ENCODE measurements at regions not wholly inside any gene's neighbourhood (a gene's known extent, or its start where the extent isn't known, plus 50 kb on each side); places are given as distances from the start of the nearest gene placed in this dataset.

GRCh38 chr2:225980372-225980771 lies 580.9 kb downstream of the NYAP2 start:
- Mint-ChIP-seq H3K27ac (ENCODE audit: unreplicated experiment) (no peak overlapping the region), H3K9me3 (ENCODE audit: unreplicated experiment) (peaks cover 2% of the 10 kb centered on the region), H3K4me1 (ENCODE audit: unreplicated experiment) (no peaks in the 10 kb centered on the region), H3K4me3 (ENCODE audit: unreplicated experiment) (no peak overlapping the region), H3K27me3 (ENCODE audit: unreplicated experiment) (no peaks in the 10 kb centered on the region), H3K36me3 (ENCODE audit: unreplicated experiment) (no peaks in the 10 kb centered on the region)
- TF ChIP-seq, protein P1, sequence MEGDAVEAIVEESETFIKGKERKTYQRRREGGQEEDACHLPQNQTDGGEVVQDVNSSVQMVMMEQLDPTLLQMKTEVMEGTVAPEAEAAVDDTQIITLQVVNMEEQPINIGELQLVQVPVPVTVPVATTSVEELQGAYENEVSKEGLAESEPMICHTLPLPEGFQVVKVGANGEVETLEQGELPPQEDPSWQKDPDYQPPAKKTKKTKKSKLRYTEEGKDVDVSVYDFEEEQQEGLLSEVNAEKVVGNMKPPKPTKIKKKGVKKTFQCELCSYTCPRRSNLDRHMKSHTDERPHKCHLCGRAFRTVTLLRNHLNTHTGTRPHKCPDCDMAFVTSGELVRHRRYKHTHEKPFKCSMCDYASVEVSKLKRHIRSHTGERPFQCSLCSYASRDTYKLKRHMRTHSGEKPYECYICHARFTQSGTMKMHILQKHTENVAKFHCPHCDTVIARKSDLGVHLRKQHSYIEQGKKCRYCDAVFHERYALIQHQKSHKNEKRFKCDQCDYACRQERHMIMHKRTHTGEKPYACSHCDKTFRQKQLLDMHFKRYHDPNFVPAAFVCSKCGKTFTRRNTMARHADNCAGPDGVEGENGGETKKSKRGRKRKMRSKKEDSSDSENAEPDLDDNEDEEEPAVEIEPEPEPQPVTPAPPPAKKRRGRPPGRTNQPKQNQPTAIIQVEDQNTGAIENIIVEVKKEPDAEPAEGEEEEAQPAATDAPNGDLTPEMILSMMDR (IDR thresholded peaks at IDR 0.05) = no peak
- no peak for DNase-seq (ENCODE audit: extremely low spot score, unreplicated experiment)

GRCh38 chr2:225971433-225971832 lies 571.9 kb downstream of the NYAP2 start:
- TF ChIP-seq, protein P1 (IDR thresholded peaks at IDR 0.05) = no peak
- DNase-seq (ENCODE audit: extremely low spot score, unreplicated experiment) = no peak
- Mint-ChIP-seq H3K4me1 (ENCODE audit: unreplicated experiment) (no peaks in the 10 kb centered on the region), H3K9me3 (ENCODE audit: unreplicated experiment) (peaks cover 9% of the 10 kb centered on the region), H3K27me3 (ENCODE audit: unreplicated experiment) (no peaks in the 10 kb centered on the region), H3K27ac (ENCODE audit: unreplicated experiment) (no peak overlapping the region), H3K36me3 (ENCODE audit: unreplicated experiment) (no peaks in the 10 kb centered on the region), H3K4me3 (ENCODE audit: unreplicated experiment) (no peak overlapping the region)

DNA sequence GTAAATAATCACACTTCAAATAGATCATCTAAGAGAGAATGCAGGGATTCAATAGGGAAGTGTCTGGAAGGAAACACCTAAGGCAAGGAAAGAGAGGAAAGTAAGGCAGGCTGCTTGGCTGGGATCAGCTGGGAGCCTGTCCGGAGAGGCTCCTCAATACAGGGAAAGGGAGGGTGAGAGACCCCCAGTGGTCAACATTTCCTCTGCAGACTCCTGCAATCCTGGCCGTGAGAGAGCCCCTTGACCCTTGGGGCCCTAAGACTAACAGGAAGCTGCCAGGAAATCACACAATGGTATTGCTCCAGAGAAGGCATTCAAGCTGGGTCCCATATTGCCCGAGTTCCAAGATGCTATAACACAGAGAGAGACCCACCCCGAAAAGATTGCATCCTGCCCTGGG lies 549.4 kb downstream of the NYAP2 start:
- H3K27ac Mint-ChIP-seq (ENCODE audit: unreplicated experiment) = no peak overlapping the region
- peaks cover 3% of the 10 kb centered on the region for H3K36me3 Mint-ChIP-seq (ENCODE audit: unreplicated experiment)
- H3K27me3 Mint-ChIP-seq (ENCODE audit: unreplicated experiment) = no peaks in the 10 kb centered on the region

DNA sequence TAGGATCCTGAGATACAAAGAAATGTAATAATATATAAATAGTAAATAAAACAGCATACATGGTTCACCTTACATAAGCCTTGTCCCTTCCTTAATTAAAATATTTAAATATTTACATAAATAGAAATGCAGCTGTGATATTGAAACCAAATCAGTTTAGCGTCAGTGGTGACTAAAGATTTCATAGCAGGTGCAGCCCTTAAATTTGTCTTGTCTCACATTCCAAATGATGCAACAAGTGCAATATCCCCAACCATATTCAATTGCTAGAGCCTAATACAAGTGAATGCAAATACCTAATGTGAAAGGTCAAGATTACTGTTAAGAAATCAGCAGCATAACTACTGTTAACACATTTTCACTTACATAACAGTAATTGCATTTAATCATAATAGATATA lies 539.5 kb downstream of the NYAP2 start:
- TF ChIP-seq, protein P1 (IDR thresholded peaks at IDR 0.05) = no peak
- DNase-seq (ENCODE audit: extremely low spot score, unreplicated experiment) = no peak
- H3K36me3 Mint-ChIP-seq (ENCODE audit: unreplicated experiment) = no peaks in the 10 kb centered on the region
- no peaks in the 10 kb centered on the region for H3K4me1 Mint-ChIP-seq (ENCODE audit: unreplicated experiment)
- peaks cover 5% of the 10 kb centered on the region for H3K9me3 Mint-ChIP-seq (ENCODE audit: unreplicated experiment)
- no peak overlapping the region for H3K27ac Mint-ChIP-seq (ENCODE audit: unreplicated experiment)
- H3K27me3 Mint-ChIP-seq (ENCODE audit: unreplicated experiment) = no peaks in the 10 kb centered on the region
- no peak overlapping the region for H3K4me3 Mint-ChIP-seq (ENCODE audit: unreplicated experiment)

More for the DNA sequence above, 549.4 kb downstream of the NYAP2 start:
- H3K4me3 Mint-ChIP-seq (ENCODE audit: unreplicated experiment) = no peak overlapping the region
- peaks cover 26% of the 10 kb centered on the region for H3K9me3 Mint-ChIP-seq (ENCODE audit: unreplicated experiment)
- TF ChIP-seq, protein P1 (IDR thresholded peaks at IDR 0.05) = no peak
- DNase-seq (ENCODE audit: extremely low spot score, unreplicated experiment) = no peak
- H3K4me1 Mint-ChIP-seq (ENCODE audit: unreplicated experiment) = no peaks in the 10 kb centered on the region

DNA sequence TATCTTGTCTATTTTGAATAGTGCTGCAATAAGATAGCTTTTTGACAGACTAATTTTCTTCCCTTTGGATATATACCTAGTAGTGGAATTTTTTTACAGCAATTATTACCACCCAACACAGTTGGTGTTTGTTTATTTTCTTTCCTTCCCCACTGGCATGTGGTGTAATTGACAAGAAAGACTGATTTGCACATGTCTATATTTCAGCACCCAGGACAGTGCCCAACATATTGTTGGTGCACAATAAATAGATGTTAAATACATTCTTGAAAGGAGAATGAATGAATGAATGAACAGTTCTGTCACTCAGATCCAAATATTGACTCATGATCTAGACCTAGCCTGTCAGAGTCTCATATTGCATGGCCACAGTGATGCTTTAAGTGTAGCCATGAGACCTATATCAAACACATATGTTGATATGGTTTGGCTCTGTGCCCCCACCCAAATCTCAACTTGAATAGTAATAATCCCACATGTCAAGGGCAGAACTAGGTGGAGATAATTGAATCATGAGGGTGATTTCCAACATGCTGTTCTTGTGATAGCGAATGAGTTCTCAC lies 538.2 kb downstream of the NYAP2 start:
- no peak overlapping the region for H3K27ac Mint-ChIP-seq (ENCODE audit: unreplicated experiment)
- no peaks in the 10 kb centered on the region for H3K27me3 Mint-ChIP-seq (ENCODE audit: unreplicated experiment)
- H3K36me3 Mint-ChIP-seq (ENCODE audit: unreplicated experiment) = no peaks in the 10 kb centered on the region
- TF ChIP-seq, protein P1 (IDR thresholded peaks at IDR 0.05) = no peak
- peaks cover 4% of the 10 kb centered on the region for H3K4me1 Mint-ChIP-seq (ENCODE audit: unreplicated experiment)
- peaks cover 5% of the 10 kb centered on the region for H3K9me3 Mint-ChIP-seq (ENCODE audit: unreplicated experiment)
- no peak for DNase-seq (ENCODE audit: extremely low spot score, unreplicated experiment)
- H3K4me3 Mint-ChIP-seq (ENCODE audit: unreplicated experiment) = no peak overlapping the region

Measured in osteocyte (in vitro differentiated cells).